ENCODE measurements at regions not wholly inside any gene's neighbourhood (a gene's known extent, or its start where the extent isn't known, plus 50 kb on each side); places are given as distances from the start of the nearest gene placed in this dataset.

DNA sequence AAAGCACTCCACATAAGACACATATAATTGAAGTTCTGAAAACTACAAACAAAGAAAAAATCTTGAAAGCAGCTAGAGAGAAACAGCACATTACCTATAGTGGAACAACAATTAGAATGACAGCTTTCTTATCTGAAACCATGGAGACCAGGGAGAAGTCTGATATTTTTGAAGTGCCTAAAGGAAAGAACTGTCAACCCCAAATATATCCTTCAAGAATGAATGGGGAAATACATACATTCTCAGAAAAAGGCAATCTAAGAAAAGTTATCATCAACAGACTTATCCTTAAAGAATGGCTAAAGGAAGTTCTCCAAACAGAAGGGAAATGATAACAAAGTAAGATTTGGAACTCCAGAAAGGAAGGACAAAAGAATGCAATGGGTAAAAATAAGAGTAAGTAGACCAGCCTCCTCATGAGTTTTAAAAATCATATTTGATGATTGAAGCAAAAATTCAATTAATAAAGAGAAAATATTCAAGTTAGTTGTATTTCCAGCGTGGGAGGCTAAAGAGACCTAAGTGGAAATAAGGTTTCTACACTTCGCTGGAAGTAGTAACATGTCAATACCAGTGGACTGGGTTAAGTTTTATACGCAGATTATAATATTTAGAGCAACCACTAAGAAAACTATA is 170.8 kb upstream of the SAMSN1 start:
- no peak for TF ChIP-seq POLR2A (IDR thresholded peaks at IDR 0.05; ENCODE audit: low read depth, low read length)
- no peak for TF ChIP-seq TAF1 (IDR thresholded peaks at IDR 0.05; ENCODE audit: borderline replicate concordance, low read depth, low read length)
